ENCODE measurements at regions not wholly inside any gene's neighbourhood (a gene's known extent, or its start where the extent isn't known, plus 50 kb on each side); places are given as distances from the start of the nearest gene placed in this dataset.
"Not testable (repeated sequence)": the region's sequence is repeated elsewhere in the genome, so short reads cannot be mapped to it uniquely, and the experiment has no call there.

DNA sequence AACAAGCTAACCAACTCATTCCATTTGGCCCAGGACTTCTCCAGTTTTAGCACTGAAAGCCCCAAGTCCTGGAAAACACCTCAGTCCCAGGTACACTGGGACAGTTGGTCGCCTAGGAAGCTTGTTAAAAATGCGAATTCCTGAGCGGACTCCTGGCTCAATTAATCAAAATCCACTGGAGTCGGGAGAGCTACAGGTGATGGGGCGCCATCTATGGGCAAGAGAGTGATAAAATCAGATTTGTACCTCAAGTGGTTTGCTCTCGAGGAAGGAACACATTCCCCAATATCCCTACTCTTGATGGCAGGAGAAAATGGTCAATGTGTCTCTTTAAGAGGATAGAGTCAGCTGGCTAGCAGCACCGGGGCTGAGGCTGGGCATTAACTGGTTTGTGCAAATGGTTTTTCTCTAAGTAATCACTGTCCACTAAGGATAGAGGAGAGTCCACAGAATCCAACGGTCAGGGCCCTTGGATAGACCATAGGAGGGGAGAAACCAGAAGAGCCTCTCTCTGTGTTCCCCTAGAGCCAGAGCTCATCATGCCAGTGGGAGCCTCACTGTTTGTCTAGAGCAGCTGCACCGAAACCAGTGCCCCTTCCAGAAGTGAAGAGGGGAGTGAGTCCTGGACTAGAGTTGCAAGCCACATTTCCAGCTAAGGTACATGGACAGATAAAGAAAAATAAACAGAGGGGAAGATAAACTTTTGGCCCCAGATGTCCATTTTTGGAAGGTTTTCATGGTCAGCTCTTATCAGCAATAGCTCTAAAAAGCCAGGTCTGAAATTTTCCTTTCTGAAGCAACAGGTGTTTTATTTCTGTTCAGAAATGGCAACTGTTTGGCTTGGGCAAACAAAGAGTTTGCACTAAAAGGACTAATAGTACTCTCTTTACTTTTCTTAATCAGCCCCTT is 148.5 kb downstream of the TENT5C start:
- peak; percentile 84 for DNase-seq (ENCODE audit: low spot score)

GRCh38 chr1:117757668-117758067 is 151.8 kb downstream of the TENT5C start:
- DNase-seq (ENCODE audit: low spot score) = no peak

DNA sequence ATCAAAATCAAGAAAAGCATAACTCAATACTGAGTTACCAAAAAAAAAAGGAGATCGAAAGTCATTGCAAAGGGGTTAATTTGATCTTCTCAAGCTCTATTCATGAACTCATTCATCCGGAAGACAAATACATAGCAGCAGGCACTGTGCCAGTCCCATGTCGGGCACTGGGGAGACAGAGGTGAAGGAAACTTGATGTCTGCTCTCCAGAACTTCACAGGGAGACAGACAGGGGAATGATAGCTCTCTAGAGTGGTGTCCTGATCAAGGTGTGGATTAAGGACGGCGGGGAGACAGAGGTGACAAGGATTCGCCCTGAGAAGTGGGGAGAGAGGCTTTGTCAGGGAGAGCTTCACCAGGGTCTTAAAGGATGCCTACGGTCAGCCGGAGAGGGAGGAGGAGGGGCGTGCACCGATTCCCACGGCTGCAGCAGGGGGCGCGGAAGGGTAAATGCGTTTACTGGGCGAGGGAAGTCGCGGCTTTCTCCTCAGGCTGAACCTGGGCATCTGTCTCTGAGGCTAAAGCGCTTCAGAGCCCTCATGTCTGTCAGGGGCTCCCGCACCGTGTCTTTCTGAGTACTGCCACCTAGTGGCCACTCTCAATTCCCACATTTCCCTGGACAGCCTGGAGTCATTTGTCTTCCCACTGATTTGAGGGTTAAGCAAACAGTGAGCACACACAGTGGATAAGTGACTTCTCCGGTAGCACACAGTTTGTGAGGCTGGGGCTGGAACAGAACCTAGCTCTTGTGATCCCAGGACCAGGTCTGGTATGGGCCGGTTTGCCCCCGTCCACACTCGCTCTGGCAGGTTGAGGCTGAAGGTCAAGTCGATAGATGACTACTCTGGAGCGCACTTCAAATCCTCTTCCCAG is 152.8 kb downstream of the TENT5C start:
- peak; percentile 90 for DNase-seq (ENCODE audit: low spot score)

DNA sequence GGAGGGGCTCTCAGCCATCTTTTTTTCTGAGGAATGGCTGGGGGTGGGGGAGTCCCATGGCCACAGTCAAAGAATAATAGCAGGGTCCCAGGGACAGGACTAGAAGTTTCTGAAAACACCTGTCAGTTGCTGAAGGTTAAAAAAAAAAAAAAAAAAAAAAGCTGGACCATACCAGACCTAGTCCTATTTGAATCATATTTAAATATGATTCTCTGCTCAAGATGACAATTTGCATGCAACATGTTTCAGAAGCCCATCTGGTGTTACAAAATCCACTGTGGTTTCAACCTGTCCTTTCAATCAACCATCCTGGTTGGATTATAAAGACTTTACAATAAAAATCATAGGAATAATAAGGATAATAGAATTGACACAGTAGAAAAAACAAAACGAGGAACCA is 153.7 kb downstream of the TENT5C start:
- DNase-seq (ENCODE audit: low spot score) = no peak

DNA sequence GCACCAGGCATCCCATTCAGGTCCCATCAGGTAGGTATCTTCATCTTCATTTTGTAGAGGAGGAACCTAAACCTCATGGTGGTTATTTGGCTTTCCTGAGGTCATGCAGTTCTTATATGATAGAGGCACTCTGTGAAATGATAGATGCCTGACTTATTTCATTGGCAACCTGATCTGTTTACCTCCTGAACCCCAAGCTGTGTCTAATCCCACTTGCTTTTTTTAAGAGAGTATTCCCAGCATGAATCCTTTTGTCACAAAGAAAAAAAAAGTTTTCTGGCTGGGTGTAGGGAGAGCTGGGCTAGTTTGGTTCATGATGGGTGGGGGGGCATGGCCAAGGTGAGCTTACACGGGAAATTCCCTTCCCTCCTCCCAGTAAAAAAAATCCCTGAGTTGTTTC is 154.2 kb downstream of the TENT5C start:
- no peak for DNase-seq (ENCODE audit: low spot score)

DNA sequence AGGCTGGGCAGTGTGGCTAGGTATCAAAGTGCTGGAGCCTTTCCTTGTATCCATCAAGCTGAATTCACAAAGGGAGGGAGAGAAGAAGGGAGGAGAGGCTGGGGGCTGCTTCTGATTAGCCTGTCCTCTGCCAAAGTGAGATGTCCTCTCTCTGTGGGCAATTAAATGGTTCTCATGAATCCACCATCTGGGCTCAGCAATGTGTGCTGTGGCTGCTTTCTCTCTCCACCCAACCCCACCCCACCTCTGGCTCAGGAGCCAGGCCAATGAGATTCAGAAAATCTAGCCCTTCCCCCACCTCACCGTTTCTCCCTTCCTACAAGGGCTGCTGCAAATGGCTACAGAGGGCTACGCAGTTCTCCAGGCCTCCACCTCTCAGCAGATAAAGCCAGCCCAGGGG is 154.6 kb downstream of the TENT5C start:
- no peak for DNase-seq (ENCODE audit: low spot score)

GRCh38 chr1:117767756-117768155 is 161.7 kb downstream of the GDAP2 start:
- not testable (repeated sequence) for DNase-seq (ENCODE audit: low spot score)

GRCh38 chr1:117770981-117771531 is 158.4 kb downstream of the GDAP2 start:
- DNase-seq (ENCODE audit: low spot score) = no peak

- no peak for DNase-seq (ENCODE audit: low spot score)
Observed at GRCh38 chr1:117779364-117779763, 150.1 kb downstream of the GDAP2 start.

- no peak for DNase-seq (ENCODE audit: low spot score)
Observed at GRCh38 chr1:117780687-117781475, 148.5 kb downstream of the GDAP2 start.

DNA sequence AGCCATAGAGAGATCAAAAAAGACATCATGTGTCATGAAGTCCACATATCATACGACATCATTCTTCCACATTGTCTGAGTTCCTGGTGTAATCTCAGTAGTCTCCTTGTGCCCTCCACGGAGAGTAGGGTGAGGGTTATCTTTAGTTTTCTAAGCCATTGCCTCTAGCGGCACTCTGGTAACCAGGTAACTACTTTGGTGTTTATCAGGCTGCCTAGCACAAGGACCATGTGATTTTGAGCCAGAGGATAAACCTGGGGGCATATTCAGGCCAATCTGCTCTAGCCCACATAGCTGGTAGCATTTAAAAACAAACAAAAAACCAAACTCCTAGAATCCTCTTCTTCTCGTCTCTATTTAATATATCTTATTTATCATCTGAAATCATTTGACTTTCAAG is 147.4 kb downstream of the GDAP2 start:
- no peak for DNase-seq (ENCODE audit: low spot score)

GRCh38 chr1:117783606-117784396 is 145.6 kb downstream of the GDAP2 start:
- peak; percentile 74 for DNase-seq (ENCODE audit: low spot score)

DNA sequence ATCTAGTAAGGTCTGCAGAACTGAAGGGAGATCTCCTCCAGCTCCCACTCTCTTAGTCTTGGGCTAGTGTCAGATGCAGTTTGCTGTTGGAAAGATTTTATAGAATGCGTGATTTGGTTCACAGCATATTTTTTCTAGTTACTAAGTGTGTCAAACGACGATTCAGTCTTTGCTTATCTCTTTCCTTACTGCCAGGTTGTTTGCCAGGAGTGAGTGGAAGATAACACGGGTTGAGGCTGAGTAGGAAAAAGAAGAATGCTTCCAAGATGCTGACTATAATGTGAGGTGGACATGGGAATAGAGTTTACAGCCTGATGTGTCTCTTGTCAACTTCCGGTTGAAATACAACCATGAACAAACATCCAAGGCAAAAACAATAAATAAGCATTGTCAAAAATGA is 141.4 kb downstream of the GDAP2 start:
- DNase-seq (ENCODE audit: low spot score) = no peak

DNA sequence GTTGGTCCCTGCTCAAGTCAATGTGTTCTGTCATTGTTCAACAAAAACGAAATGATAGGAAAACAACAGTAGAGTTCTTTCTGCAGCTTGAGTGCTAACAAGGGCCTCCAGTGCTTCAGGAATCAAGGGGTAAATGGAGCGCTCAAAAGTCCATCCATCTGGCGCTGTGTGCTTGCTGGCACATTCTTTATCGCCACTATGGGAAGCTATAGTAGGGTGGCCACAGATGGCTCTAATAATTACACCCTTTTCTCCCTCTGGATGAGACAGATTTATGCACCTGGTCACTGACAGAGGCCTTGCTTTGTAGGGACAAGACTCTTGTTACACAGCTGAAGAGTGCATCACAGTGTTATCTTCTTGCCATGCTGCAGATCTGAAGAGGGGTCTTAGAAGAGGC is 136.0 kb downstream of the GDAP2 start:
- peak; percentile 94 for DNase-seq (ENCODE audit: low spot score)

- no peak for DNase-seq (ENCODE audit: low spot score)
Observed at GRCh38 chr1:117794073-117794472, 135.3 kb downstream of the GDAP2 start.

DNA sequence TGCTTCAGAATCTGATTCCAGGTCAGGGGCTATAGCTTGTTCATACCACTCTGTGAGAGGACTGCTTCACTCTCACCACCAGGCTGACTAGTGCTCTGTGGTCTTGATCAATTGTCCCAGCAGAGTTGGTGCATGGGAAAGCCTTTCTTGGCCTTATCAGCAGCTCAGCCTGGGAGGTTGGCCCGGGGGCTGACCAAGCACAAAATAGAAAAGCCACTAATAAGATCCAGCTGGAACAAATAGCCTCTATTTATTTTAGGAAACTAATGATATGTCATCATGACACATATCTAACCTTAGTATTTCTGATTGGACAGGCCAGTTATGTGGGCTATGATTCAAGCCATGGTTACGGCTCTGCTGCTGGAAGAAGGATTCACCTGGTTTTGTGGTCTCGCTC is 134.2 kb downstream of the GDAP2 start:
- no peak for DNase-seq (ENCODE audit: low spot score)

- DNase-seq (ENCODE audit: low spot score) = no peak
Observed at GRCh38 chr1:117795792-117796191, 133.6 kb downstream of the GDAP2 start.

DNA sequence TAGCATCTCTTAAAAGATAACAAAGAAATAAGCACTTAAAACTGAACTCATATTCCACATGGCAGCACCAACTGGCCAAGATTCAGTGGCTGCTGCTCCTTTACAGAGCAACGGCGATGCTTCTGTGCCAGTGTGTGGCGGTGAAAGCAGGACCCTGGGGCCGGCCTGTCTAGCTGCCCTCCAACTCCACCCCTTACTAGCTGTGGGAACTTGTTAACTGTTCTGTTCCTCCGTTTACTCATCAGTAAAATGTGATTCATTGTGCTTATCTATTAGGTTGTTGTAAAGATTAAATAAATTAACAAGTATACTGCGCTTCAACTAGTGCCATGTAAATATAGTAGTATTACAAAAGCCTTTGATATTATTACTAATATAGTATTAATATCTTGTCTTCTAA is 133.2 kb downstream of the GDAP2 start:
- no peak for DNase-seq (ENCODE audit: low spot score)

DNA sequence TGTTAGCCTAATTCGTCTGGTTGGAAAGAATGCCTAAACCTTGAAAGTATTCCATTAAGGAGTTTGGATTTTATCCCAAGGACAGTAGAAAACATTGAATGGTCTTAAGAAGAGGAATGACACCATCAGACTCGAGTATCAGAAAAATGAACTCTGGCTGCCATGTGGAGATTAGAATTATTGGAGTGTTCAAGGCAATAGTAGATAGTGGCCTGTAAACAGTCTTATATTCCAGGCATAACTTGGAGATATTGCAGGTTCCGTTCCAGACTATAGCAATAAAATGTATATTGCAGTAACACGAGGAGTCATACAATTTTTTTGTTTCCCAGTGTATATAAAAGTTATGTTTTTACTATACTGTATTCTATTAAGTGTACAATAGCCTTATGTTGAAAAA is 130.9 kb downstream of the GDAP2 start:
- no peak for DNase-seq (ENCODE audit: low spot score)

DNA sequence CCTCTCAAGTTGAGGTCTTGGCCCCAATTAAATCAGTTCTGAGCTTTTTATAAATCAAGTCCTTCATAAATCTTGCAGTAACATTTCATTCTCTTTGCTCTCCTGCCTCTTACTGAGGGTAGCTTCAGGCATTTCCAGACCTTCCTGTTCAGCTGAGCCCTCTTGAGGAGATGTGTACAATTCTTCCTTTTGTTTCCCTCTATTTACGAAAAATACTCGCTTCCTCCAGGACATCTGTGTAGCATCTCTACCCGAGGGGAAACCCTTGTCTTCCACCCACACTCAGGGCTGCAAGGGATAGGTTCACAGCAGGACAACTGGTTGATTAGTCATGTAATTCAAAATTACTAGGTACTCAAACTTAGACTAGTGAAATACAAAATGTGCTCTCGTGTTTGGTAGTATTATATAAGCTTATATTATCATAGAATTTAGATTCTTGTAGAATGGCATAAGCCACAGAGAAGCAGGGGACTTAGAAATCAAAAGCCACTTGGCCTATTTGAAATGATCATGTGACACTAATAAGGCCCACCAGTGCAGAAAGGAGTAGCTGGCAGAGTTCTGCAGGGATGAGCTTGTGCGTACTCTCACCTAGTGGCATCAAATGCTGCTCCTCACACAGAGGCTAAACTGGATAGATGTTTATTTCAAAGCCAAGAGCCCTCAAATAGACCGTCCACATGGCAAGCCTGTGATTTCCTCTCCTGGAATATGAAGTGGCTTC is 126.7 kb downstream of the GDAP2 start:
- DNase-seq (ENCODE audit: low spot score) = peak; percentile 18

All from cerebellar cortex (tissue), 1 donor.